HG03565 (cell line): ENCODE measurements at regions not wholly inside any gene's neighbourhood (a gene's known extent, or its start where the extent isn't known, plus 50 kb on each side); places are given as distances from the start of the nearest gene placed in this dataset.

Experiments
- ATAC-seq: cut with Tn5 transposase; IDR thresholded peaks from one replicate; pipeline ENCODE4 v1.9.1; 2021; ENCODE audit warnings: mild to moderate bottlenecking, moderate library complexity; ENCODE audit not compliant: unreplicated experiment

DNA sequence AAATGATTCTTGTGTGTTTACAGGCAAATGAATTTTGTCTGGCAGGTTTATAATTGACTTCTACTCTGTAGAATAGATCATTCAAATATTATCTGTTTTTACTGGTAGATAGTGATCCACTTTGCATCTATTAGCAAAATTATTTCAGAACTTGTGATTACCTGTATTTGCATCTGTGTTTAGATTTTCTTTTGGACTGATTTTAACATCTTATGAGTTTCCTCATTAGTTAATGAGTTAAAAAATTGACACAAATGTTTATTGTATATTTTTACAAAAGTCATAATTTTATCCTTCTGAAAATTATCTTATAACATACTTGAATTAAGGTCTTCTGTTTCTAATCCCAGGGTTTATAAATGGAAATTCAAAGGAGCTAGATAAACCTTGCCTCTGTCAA lies 132.0 kb upstream of the KCNJ16 start:
- no peak for ATAC-seq

DNA sequence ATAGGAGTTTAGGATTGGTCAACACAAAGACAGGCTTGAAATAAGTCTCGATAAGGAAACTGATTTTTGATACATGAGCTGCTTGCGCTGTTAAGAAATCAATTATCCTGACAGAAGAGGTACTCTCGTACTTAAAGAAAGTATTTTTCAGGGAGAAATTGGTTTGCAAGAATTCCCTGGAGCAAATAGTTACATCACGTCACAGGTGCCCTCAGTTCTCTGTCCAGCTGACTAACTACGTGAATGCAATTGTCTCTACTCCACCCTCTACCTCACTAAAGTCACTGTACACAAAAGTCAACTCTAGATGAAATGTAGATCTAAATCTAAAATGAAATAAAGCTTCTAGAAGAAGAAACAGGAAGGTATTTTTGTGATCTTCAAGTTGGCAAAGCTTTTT lies 130.6 kb upstream of the KCNJ16 start:
- ATAC-seq: no peak

- ATAC-seq: no peak
Observed at GRCh38 chr17:69945698-69946185, 129.3 kb upstream of the KCNJ16 start.

GRCh38 chr17:69947027-69947759 lies 127.8 kb upstream of the KCNJ16 start:
- no peak for ATAC-seq

- ATAC-seq: no peak
Observed at GRCh38 chr17:69948406-69948805, 126.6 kb upstream of the KCNJ16 start.

DNA sequence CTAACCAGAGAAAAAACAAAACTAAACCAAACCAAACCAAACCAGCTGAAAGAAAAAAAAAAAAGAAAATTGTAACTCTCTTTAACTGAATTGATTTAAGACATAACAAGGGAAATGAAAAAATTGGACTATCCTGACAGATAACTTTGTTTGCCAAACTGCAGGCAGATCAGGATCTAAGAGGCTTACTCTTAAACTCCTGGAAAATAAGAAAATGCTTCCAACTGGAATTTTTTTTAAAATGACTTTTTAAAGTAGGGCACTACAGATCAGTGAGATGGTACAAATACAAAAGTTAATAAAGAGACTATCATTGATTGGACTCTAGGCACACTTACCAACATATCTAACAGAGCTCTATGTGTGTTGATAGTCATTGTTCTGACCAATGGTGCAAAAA lies 125.5 kb upstream of the KCNJ16 start:
- ATAC-seq: no peak

DNA sequence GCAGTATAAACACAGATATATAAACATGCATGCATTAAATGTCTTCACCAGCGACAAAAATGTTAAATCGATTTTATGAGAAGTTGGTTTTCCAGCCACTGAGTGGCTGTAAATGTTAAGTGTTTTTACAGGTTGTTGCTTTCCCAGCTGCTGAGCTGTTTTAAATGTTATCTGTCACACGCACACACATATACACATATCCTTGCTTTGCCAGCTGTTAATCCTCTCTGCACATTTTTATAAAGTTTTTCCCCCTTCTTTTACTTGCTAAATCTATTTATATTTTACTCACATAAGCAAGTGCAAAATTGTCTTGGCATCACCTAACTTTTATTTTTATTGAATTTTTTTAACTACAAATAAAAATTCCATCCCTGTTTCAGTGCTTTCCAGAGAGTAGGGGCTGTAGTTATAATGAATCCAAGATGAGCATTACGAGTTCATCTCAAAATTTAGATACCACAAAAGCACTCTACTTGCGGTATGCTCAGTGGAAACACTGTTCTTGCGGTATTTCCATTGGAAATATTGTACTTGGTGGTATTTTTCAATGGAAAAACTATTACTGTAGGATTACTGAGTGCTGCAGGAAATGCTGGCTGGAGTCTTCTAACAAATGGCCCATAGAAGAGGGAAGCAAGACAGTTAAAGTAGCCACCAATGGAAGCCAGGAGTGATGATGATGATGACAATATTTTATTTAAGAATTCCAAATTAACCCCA lies 124.9 kb upstream of the KCNJ16 start:
- ATAC-seq: no peak

GRCh38 chr17:69950701-69951418 lies 124.2 kb upstream of the KCNJ16 start:
- no peak for ATAC-seq

- ATAC-seq: no peak
Observed at GRCh38 chr17:69954241-69954925, 120.6 kb upstream of the KCNJ16 start.

DNA sequence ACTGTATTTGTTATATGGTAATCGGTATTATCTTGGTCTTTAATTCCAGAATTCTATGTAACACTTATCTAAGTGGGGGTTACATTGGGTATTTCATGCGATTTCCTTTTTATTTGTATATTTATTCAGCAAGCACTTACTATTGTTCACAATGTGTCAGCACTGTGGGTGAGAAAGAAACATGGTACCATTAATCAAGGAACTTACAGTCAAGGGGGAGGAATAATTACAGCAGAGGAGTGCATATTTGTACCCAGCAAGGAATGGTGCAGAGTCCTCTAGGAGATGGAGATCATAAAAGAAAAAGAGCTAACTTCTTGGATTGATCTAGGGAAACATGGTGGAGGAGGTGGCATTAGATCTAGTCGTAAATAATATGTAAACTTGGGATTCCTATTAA lies 117.0 kb upstream of the KCNJ16 start:
- ATAC-seq: no peak

DNA sequence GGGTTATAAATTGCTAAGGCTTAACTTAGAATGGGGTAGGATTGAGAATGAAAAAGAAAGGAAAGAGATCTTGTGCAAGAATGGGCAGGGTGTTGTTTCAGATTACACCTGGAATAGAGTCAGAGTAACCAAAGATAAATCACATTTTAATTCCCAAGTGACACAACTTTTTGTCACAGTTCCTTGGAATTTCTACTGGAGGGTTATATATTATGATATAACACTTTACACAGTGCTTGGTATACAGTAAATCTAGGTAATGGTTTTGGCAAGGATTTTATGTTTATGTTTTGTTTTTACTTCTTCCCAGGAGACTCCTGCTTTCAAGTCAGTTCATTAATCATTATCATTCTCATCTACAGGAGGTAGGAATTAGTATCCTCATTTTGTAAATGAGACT lies 115.7 kb upstream of the KCNJ16 start:
- no peak for ATAC-seq

- no peak for ATAC-seq
Observed at GRCh38 chr17:69960755-69961154, 114.3 kb upstream of the KCNJ16 start.

DNA sequence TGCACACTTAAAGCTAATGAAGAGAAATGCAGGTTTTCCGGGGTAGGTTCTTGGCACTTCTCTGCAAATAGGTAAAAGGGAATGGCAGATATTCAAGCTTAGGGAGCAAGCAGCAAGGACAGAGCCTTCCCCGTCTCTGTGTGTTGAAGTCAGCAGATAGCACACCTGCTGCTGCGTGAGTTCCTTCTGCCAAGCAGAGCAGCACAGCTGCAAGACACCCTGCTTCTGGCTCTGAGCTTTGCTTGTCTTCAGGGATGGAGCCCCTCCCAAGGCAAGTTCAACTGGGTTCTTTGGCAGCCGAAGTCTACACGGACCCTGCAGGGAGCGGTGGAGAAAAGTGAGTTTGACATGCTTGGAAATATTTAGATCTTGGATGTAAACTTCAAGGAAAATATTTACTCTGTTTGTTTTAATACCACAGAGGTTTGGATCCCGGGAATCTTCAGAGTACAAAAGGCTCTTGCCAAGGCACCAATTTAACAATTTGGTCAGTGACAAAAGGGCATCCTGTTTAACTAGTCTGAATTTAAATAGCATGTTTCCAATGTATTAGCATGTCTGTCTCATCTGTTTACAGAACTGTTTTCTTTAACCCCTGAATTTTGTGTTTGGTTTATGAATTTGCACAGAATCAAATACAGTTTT lies 113.4 kb upstream of the KCNJ16 start:
- ATAC-seq: no peak

DNA sequence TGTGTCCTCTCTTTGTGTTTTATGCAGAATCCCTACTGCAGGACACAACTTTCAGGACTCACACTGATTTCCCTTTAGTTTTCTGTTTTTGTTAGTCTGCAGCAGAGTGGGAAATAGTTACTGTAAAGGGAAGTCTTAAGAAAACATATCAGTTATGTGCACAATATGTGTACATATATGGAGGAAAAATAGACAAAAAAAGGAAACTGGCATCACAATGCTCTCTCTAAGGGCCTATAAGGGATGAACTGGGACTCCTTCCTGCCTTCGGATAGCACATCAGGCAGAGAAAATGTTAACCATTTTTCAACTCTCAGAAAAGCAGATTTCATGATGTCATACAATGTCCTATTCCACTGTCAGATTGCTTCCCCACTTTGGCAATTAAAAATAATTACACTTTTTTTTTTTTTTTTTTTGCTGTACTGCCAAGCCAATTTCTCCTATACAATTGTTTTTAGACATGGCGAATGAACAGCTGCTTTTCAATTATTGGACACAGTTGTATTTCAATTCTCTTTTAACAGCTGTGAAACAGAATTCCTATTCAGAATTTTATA lies 112.5 kb upstream of the KCNJ16 start:
- ATAC-seq: no peak

DNA sequence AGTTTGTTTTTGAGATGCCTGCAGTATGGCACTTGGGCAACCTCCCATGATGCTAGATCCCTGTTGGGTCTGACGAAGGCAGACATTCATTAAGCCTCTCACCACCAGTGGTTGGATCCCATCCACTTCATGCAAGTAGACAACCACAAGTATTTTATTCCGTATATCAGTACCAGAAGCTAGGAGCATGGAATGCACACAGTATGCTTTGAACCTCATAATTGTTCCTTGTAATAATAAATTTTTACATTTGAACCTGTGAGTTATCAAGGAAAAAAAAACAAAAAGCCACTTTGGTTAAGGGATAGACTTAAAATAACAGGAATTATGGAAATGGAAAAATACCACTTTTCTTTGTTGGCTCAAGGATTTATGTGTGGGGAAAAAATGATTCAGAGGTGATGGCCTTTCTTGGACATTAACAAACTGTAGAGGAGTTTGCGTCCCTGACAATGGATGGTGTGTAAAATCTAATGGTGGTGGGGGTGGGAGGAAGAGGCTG lies 107.1 kb upstream of the KCNJ16 start:
- ATAC-seq: no peak

DNA sequence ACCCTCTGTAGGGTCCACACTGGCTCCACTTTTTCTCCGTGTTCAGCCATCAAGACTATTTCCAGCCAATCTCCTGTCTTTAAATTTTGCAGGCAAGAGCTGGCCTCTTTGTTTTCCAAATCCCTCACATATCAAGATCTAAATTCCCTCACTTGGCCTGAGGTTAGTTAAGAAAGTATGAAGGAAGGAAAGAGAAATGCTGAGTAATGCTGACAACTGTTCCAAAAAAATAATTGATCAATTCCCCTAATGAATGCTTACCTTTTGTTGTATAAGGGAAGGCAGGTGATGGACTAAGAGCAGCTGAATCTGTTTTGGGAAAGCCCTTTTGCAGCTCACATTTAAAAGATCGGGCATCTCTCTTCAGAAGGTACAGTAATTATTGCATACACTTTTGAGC lies 105.1 kb upstream of the KCNJ16 start:
- no peak for ATAC-seq

- ATAC-seq: no peak
Observed at GRCh38 chr17:69972251-69972650, 102.8 kb upstream of the KCNJ16 start.

GRCh38 chr17:69975808-69976207 lies 99.2 kb upstream of the KCNJ16 start:
- no peak for ATAC-seq

DNA sequence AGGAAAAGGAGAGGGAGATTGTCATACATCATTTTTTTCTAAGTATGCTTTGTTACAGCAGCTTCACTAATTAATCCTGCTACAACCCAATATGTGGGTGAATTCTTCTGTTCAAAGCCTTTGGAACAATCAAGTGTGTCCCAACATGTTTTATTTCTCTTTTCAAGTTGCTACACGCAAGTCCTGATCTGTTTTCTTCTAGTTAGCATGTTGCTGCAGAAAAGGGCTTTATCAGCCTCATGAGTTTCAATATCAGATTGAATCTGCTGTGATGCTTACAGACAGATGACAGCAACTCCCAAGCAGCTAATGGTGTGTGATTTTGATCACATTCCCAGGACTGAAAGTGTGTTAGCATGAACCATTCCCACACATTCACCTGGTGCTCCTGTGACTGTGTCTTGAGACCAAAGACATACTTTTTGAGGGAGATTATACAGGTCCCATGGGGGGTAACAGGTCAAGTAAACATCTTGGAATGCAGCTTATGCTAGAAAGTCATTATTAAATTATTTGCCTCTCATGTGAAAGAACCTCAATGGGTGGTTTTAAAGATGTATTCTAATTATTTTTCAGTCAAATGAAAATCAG lies 96.9 kb upstream of the KCNJ16 start:
- no peak for ATAC-seq

DNA sequence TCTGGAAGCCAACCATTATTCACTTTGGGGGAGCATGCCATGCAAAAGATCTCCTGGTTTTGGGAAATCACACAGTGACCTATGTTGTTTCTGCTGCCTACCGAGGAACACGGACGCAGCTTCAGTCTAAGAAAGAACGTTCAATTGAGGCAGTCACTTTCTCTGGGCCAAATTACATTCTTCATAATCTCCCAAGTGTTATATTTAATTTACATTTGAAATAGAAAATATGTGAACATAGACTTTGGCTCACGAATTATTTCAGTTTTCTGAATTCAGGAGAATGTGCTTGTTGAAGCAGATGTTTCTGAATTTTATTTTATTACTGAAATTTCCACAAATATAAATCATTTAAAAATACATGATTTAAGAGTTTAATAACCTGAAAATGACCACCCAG lies 93.6 kb upstream of the KCNJ16 start:
- ATAC-seq: no peak
